ENCODE measurements at regions not wholly inside any gene's neighbourhood (a gene's known extent, or its start where the extent isn't known, plus 50 kb on each side); places are given as distances from the start of the nearest gene placed in this dataset.

DNA sequence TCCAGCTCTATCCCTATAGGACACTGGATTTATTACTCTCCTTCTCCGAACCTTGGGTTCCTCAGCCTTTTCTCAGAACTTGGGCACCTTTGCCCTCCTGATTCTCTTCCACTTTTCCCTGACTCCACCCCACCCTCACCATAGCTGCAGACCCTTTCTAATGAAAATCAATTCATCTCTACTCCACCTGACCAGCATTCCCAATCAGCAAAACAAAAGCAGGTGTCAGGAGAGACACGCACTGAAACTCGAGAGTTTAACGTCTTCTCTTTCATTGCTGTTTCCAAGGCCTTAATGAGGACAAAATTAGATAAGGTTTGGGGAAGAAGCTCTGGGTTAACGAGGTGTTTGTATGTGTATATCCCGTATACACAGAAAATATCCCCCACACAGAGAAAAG, 208.8 kb downstream of the PLPP3 start:
- H3K9ac ChIP-seq (ENCODE audit: low read depth, low read length, poor library complexity, severe bottlenecking): no peak overlapping the region
- no peaks in the 10 kb centered on the region for H3K9me2 ChIP-seq (replicated peaks; ENCODE audit: low read depth, low read length)

DNA sequence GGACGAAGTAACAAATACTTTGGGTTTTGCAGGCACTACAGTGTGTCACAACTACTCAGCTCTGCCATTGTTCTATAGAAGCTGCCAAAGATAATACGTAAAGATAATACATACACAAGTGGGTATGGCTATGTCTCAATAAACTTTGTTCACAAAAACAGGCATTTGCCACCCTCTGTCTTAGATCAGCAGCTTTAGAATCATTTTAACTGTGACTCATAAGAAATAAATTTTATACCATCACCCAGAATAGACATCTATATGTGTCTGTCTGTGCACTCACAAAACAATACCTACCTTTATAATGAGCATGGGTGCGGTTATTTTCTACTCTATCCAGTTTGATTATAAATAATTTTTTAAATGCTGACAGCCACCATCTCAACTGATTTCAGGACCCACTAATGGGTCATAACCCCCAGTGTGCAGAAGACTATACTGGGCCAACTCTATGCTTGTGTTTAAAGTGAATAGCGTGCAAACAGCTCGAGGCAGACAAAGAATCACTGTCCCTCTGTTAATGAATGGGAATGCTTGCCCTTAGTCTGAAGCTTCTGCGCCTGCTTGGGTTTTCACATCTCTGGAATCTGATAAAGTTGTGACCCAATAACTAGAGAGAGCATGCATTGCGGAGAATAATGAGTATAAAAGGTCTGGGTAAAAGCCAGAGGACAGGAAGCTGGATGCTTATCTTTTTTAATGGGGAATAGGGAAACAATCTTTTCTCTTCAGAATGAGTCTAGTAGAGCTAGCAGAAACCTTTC, 216.2 kb downstream of the PLPP3 start:
- Histone ChIP-seq H4K20me1 (ENCODE audit: insufficient read depth, low read length, poor library complexity, severe bottlenecking) (no peaks in the 10 kb centered on the region), H3F3A (ENCODE audit: low read depth) (no peaks in the 10 kb centered on the region), H3K4me2 (ENCODE audit: low read depth, low read length, poor library complexity, severe bottlenecking) (no peak overlapping the region), H3K9ac (ENCODE audit: low read depth, low read length, poor library complexity, severe bottlenecking) (no peak overlapping the region), H3K9me3 (ENCODE audit: insufficient read depth, low read depth, low read length) (no peaks in the 10 kb centered on the region), H3K9me2 (replicated peaks; ENCODE audit: low read depth, low read length) (no peaks in the 10 kb centered on the region), H3K27me3 (ENCODE audit: insufficient read depth, low read length, poor library complexity, severe bottlenecking) (no peaks in the 10 kb centered on the region), H3K4me1 (ENCODE audit: insufficient read depth, low read length, poor library complexity, severe bottlenecking) (no peaks in the 10 kb centered on the region), H2AFZ (ENCODE audit: low read length) (no peak overlapping the region), H3K79me2 (ENCODE audit: insufficient read depth, low read length) (no peaks in the 10 kb centered on the region), H3K4me3 (ENCODE audit: low read length, poor library complexity, severe bottlenecking) (no peak overlapping the region), H3K36me3 (ENCODE audit: insufficient read depth, low read length) (no peaks in the 10 kb centered on the region)
- TF ChIP-seq EZH2phosphoT487 (IDR thresholded peaks at IDR 0.05; ENCODE audit: borderline replicate concordance): no peak
- TF ChIP-seq, protein P1, sequence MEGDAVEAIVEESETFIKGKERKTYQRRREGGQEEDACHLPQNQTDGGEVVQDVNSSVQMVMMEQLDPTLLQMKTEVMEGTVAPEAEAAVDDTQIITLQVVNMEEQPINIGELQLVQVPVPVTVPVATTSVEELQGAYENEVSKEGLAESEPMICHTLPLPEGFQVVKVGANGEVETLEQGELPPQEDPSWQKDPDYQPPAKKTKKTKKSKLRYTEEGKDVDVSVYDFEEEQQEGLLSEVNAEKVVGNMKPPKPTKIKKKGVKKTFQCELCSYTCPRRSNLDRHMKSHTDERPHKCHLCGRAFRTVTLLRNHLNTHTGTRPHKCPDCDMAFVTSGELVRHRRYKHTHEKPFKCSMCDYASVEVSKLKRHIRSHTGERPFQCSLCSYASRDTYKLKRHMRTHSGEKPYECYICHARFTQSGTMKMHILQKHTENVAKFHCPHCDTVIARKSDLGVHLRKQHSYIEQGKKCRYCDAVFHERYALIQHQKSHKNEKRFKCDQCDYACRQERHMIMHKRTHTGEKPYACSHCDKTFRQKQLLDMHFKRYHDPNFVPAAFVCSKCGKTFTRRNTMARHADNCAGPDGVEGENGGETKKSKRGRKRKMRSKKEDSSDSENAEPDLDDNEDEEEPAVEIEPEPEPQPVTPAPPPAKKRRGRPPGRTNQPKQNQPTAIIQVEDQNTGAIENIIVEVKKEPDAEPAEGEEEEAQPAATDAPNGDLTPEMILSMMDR (conservative IDR thresholded peaks at IDR 0.05; ENCODE audit: low read length): no peak

More for the DNA sequence above, 208.8 kb downstream of the PLPP3 start:
- Histone ChIP-seq H3K4me3 (ENCODE audit: low read length, poor library complexity, severe bottlenecking) (no peak overlapping the region), H3F3A (ENCODE audit: low read depth) (no peaks in the 10 kb centered on the region), H3K27me3 (ENCODE audit: insufficient read depth, low read length, poor library complexity, severe bottlenecking) (no peaks in the 10 kb centered on the region), H2AFZ (ENCODE audit: low read length) (no peak overlapping the region), H3K4me2 (ENCODE audit: low read depth, low read length, poor library complexity, severe bottlenecking) (no peak overlapping the region), H3K4me1 (ENCODE audit: insufficient read depth, low read length, poor library complexity, severe bottlenecking) (no peaks in the 10 kb centered on the region), H3K79me2 (ENCODE audit: insufficient read depth, low read length) (no peaks in the 10 kb centered on the region), H3K36me3 (ENCODE audit: insufficient read depth, low read length) (no peaks in the 10 kb centered on the region), H3K9me3 (ENCODE audit: insufficient read depth, low read depth, low read length) (peaks cover 2% of the 10 kb centered on the region; the same call in 1 of the 2 replicates), H4K20me1 (ENCODE audit: insufficient read depth, low read length, poor library complexity, severe bottlenecking) (no peaks in the 10 kb centered on the region)
- TF ChIP-seq, protein P1 (conservative IDR thresholded peaks at IDR 0.05; ENCODE audit: low read length): no peak
- no peak for TF ChIP-seq EZH2phosphoT487 (IDR thresholded peaks at IDR 0.05; ENCODE audit: borderline replicate concordance)

DNA sequence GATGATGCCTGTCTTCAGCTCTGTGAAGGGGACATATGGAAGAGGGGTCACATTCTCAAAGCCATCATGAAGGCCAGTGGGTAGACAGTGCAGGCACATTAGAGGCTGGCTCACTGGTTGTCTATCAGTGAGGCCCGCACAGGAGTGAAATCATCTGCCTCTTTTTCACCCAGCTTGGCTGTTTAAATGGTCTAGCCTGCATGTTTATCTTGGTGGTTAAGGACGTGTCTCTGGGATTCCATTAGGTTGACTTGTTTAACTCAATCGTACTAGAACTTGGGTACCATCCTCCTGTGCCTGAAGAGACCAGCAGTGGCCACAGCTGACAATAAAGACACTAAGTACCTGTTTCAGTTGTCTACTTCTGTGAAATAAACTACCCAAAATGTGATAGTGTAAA, 219.3 kb downstream of the PLPP3 start:
- H3K36me3 ChIP-seq (ENCODE audit: insufficient read depth, low read length): no peaks in the 10 kb centered on the region
- no peaks in the 10 kb centered on the region for H3K79me2 ChIP-seq (ENCODE audit: insufficient read depth, low read length)
- no peaks in the 10 kb centered on the region for H3F3A ChIP-seq (ENCODE audit: low read depth)

More for the DNA sequence above, 219.3 kb downstream of the PLPP3 start:
- Histone ChIP-seq H3K9me3 (ENCODE audit: insufficient read depth, low read depth, low read length) (no peaks in the 10 kb centered on the region), H3K4me1 (ENCODE audit: insufficient read depth, low read length, poor library complexity, severe bottlenecking) (no peaks in the 10 kb centered on the region), H3K9ac (ENCODE audit: low read depth, low read length, poor library complexity, severe bottlenecking) (no peak overlapping the region), H3K4me3 (ENCODE audit: low read length, poor library complexity, severe bottlenecking) (no peak overlapping the region), H3K4me2 (ENCODE audit: low read depth, low read length, poor library complexity, severe bottlenecking) (no peak overlapping the region), H2AFZ (ENCODE audit: low read length) (no peak overlapping the region), H3K27me3 (ENCODE audit: insufficient read depth, low read length, poor library complexity, severe bottlenecking) (no peaks in the 10 kb centered on the region), H4K20me1 (ENCODE audit: insufficient read depth, low read length, poor library complexity, severe bottlenecking) (no peaks in the 10 kb centered on the region), H3K9me2 (replicated peaks; ENCODE audit: low read depth, low read length) (no peaks in the 10 kb centered on the region)
- no peak for TF ChIP-seq EZH2phosphoT487 (IDR thresholded peaks at IDR 0.05; ENCODE audit: borderline replicate concordance)
- TF ChIP-seq, protein P1 (conservative IDR thresholded peaks at IDR 0.05; ENCODE audit: low read length): no peak

Data from Loucy (cell line).